WERI-Rb-1 (cell line): ENCODE measurements at regions not wholly inside any gene's neighbourhood (a gene's known extent, or its start where the extent isn't known, plus 50 kb on each side); places are given as distances from the start of the nearest gene placed in this dataset.

Experiments used
- DNase-seq: peaks from one replicate; pipeline ENCODE4 v3.0.0-alpha.2; 2020
- H3K27ac ChIP-seq: fragments of 250-450 bp; sonication (Bioruptor Pico); 2 replicates; pipeline ENCODE4 v1.5.1; 2020; ENCODE audit warnings: mild to moderate bottlenecking, moderate library complexity
- H3K27me3 ChIP-seq: fragments of 250-450 bp; sonication (Bioruptor Pico); 2 replicates; pipeline ENCODE4 v1.5.1; 2021; ENCODE audit warnings: mild to moderate bottlenecking, low read depth, moderate library complexity; ENCODE audit not compliant: insufficient read depth, severe bottlenecking
- H3K36me3 ChIP-seq: fragments of 250-450 bp; sonication (Bioruptor Pico); 2 replicates; pipeline ENCODE4 v1.5.1; 2020; ENCODE audit warnings: mild to moderate bottlenecking, moderate library complexity
- H3K4me3 ChIP-seq: 2 replicates; pipeline ENCODE4 v1.5.1; 2011; ENCODE audit warnings: low read depth, mild to moderate bottlenecking, control low read depth, low read length
- H3K9me3 ChIP-seq: fragments of 250-450 bp; sonication (Bioruptor Pico); 2 replicates; pipeline ENCODE4 v1.5.1; 2021; ENCODE audit warnings: mild to moderate bottlenecking, moderate library complexity; ENCODE audit not compliant: severe bottlenecking
- CTCF ChIP-seq: IDR thresholded peaks from 2 replicates; pipeline ENCODE4 v1.5.1; 2011; ENCODE audit warnings: low read depth, mild to moderate bottlenecking, control low read depth, inconsistent platforms, low read length

- DNase-seq = no peak
- no peak for TF ChIP-seq CTCF
- Histone ChIP-seq H3K9me3 (no peaks in the 10 kb centered on the region), H3K4me3 (no peak overlapping the region), H3K27ac (no peak overlapping the region), H3K27me3 (peaks cover 39% of the 10 kb centered on the region), H3K36me3 (no peaks in the 10 kb centered on the region)
Measured at GRCh38 chr18:43886341-43886740, 609.1 kb upstream of the SYT4 start.

- DNase-seq = no peak
- peaks cover 39% of the 10 kb centered on the region for H3K27me3 ChIP-seq
- no peak overlapping the region for H3K27ac ChIP-seq
Measured at GRCh38 chr18:43887491-43887890, 610.2 kb upstream of the SYT4 start.

GRCh38 chr18:43888598-43888997, 611.3 kb upstream of the SYT4 start:
- no peak for DNase-seq
- Histone ChIP-seq H3K27me3 (peaks cover 40% of the 10 kb centered on the region), H3K9me3 (no peaks in the 10 kb centered on the region), H3K36me3 (no peaks in the 10 kb centered on the region), H3K27ac (no peak overlapping the region), H3K4me3 (no peak overlapping the region)
- TF ChIP-seq CTCF = no peak

More at GRCh38 chr18:43887491-43887890, 610.2 kb upstream of the SYT4 start:
- no peaks in the 10 kb centered on the region for H3K36me3 ChIP-seq
- no peaks in the 10 kb centered on the region for H3K9me3 ChIP-seq
- H3K4me3 ChIP-seq = no peak overlapping the region
- no peak for TF ChIP-seq CTCF

- Histone ChIP-seq H3K36me3 (no peaks in the 10 kb centered on the region), H3K27me3 (peaks cover 43% of the 10 kb centered on the region), H3K27ac (no peak overlapping the region), H3K9me3 (no peaks in the 10 kb centered on the region), H3K4me3 (no peak overlapping the region)
- TF ChIP-seq CTCF = no peak
- DNase-seq = no peak
Measured at GRCh38 chr18:43893001-43893637, 615.8 kb upstream of the SYT4 start.

GRCh38 chr18:43904209-43904837, 627.0 kb upstream of the SYT4 start:
- H3K36me3 ChIP-seq = no peaks in the 10 kb centered on the region
- H3K9me3 ChIP-seq = no peaks in the 10 kb centered on the region

More at GRCh38 chr18:43904209-43904837, 627.0 kb upstream of the SYT4 start:
- no peak overlapping the region for H3K27ac ChIP-seq
- no peak overlapping the region for H3K4me3 ChIP-seq
- TF ChIP-seq CTCF = no peak
- H3K27me3 ChIP-seq = peaks cover 51% of the 10 kb centered on the region
- DNase-seq = no peak
